SK-N-SH treated with all-trans-retinoic acid at 6 μM for 48 hours (cell line): ENCODE measurements at regions not wholly inside any gene's neighbourhood (a gene's known extent, or its start where the extent isn't known, plus 50 kb on each side); places are given as distances from the start of the nearest gene placed in this dataset.

Source experiments
- SNAI2 ChIP-seq: fragments of 250-450 bp; sonication (Bioruptor Pico); IDR thresholded peaks from 2 replicates; pipeline ENCODE4 v1.5.0; 2020; ENCODE audit warnings: mild to moderate bottlenecking, moderate library complexity
- ZFP30 ChIP-seq: fragments of 450-650 bp; formaldehyde crosslinking; IDR thresholded peaks from 2 replicates; pipeline ENCODE4 v1.5.0; 2022; ENCODE audit warnings: mild to moderate bottlenecking, moderate library complexity

DNA sequence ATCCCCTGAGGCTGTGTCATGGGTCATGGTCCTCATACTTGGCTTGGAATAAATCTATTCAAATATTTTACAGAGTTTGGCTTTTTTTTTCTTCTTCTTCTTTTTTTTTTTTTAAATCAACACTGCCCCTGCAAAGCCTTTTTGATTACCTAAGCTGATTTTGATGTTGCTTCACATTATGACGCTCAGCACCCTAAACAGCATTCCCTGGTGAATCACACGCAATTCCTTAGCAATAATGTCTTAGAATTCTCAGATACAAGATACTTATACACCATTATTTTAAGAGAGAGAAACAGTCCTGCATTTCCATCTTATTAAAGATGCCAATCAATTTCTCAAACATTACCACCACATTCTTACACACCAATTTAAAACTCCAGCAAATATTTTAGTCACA, 323.7 kb upstream of the IGFBP3 start:
- no peak for TF ChIP-seq SNAI2 (CRISPR knock-in tag)
- TF ChIP-seq ZFP30, result no peak
